Liver (tissue), 8 donors: ENCODE measurements at regions not wholly inside any gene's neighbourhood (a gene's known extent, or its start where the extent isn't known, plus 50 kb on each side); places are given as distances from the start of the nearest gene placed in this dataset.

Experiments
- DNase-seq: peaks from one replicate; pipeline ENCODE4 v3.0.0-alpha.2; 2017; ENCODE audit warnings: low spot score
- H3K27ac ChIP-seq, 2 donors: one replicate each; pipeline ENCODE4 v1.7.0; 2013; ENCODE audit warnings: inconsistent platforms in 2 of 2, low read length in 2 of 2, control low read depth in 1 of 2, low read depth in 1 of 2, mild to moderate bottlenecking in 1 of 2
- H3K27me3 ChIP-seq, 4 donors: one replicate each; pipeline versions ENCODE4 v1.6.1 to v1.7.0; 2013; ENCODE audit warnings: low read length in 3 of 4, inconsistent platforms in 1 of 4, mild to moderate bottlenecking in 1 of 4, moderate library complexity in 1 of 4; ENCODE audit not compliant: control insufficient read depth in 4 of 4, insufficient read depth in 4 of 4
- H3K36me3 ChIP-seq, 4 donors: one replicate each; pipeline versions ENCODE4 v1.6.1 to v1.7.0; 2013; ENCODE audit warnings: low read length in 3 of 4, mild to moderate bottlenecking in 3 of 4, low read depth in 1 of 4, moderate library complexity in 1 of 4; ENCODE audit not compliant: control insufficient read depth in 4 of 4, insufficient read depth in 3 of 4
- H3K4me1 ChIP-seq, 4 donors: one replicate each; pipeline versions ENCODE4 v1.6.1 to v1.7.0; 2013; ENCODE audit warnings: low read length in 3 of 4, mild to moderate bottlenecking in 3 of 4, moderate library complexity in 1 of 4; ENCODE audit not compliant: control insufficient read depth in 4 of 4, insufficient read depth in 4 of 4
- H3K4me3 ChIP-seq, 3 donors: one replicate each; pipeline versions ENCODE4 v1.6.1 to v1.7.0; 2013; ENCODE audit warnings: low read length in 3 of 3, control low read depth in 1 of 3, low read depth in 1 of 3, mild to moderate bottlenecking in 1 of 3
- H3K9ac ChIP-seq, 2 donors: one replicate each; pipeline ENCODE4 v1.7.0; 2013; ENCODE audit warnings: low read length in 2 of 2, mild to moderate bottlenecking in 2 of 2, moderate library complexity in 2 of 2, control low read depth in 1 of 2, low read depth in 1 of 2
- H3K9me3 ChIP-seq, 4 donors: one replicate each; pipeline versions ENCODE4 v1.6.1 to v1.7.0; 2013; ENCODE audit warnings: low read length in 3 of 4; ENCODE audit not compliant: control insufficient read depth in 4 of 4
- ATF3 ChIP-seq: IDR thresholded peaks from 2 replicates; pipeline ENCODE4 v1.6.1; 2016; ENCODE audit warnings: antibody characterized with exemption
- CTCF ChIP-seq: fragments of 150-350 bp; IDR thresholded peaks from 2 replicates; pipeline ENCODE4 v1.5.1; 2017; ENCODE audit warnings: improper control_type of control experiment, low read depth, low read length; ENCODE audit not compliant: missing input control
- EGR1 ChIP-seq, 2 donors: IDR thresholded peaks; 2 replicates each; pipeline ENCODE4 v1.6.1; 2016 to 2018; ENCODE audit warnings: antibody characterized with exemption in 2 of 2, low read depth in 2 of 2
- FOXA1 ChIP-seq: IDR thresholded peaks from 2 replicates; pipeline ENCODE4 v1.6.1; 2016; ENCODE audit warnings: antibody characterized with exemption
- FOXA2 ChIP-seq: IDR thresholded peaks from 2 replicates; pipeline ENCODE4 v1.6.1; 2016; ENCODE audit warnings: antibody characterized with exemption
- GABPA ChIP-seq, 2 donors: IDR thresholded peaks in 1 of 2; conservative IDR thresholded peaks in 1 of 2; 2 replicates each; pipeline ENCODE4 v1.6.1; 2016; ENCODE audit warnings: antibody characterized with exemption in 2 of 2, mild to moderate bottlenecking in 1 of 2, moderate library complexity in 1 of 2
- HNF4A ChIP-seq, 2 donors: conservative IDR thresholded peaks; 2 replicates each; pipeline ENCODE4 v1.6.1; 2016; ENCODE audit warnings: antibody characterized with exemption in 2 of 2, mild to moderate bottlenecking in 2 of 2
- HNF4G ChIP-seq: IDR thresholded peaks from 2 replicates; pipeline ENCODE4 v1.6.1; 2016; ENCODE audit warnings: antibody characterized with exemption
- JUND ChIP-seq, 2 donors: IDR thresholded peaks; 2 replicates each; pipeline ENCODE4 v1.6.1; 2016; ENCODE audit warnings: antibody characterized with exemption in 2 of 2
- MAX ChIP-seq: IDR thresholded peaks from 2 replicates; pipeline ENCODE4 v1.6.1; 2016; ENCODE audit warnings: antibody characterized with exemption
- NR2F2 ChIP-seq: IDR thresholded peaks from 2 replicates; pipeline ENCODE4 v1.6.1; 2016; ENCODE audit warnings: antibody characterized with exemption
- RAD21 ChIP-seq, 2 donors: IDR thresholded peaks; 2 replicates each; pipeline ENCODE4 v1.6.1; 2016; ENCODE audit warnings: antibody characterized with exemption in 2 of 2, mild to moderate bottlenecking in 2 of 2
- REST ChIP-seq: IDR thresholded peaks from 2 replicates; pipeline ENCODE4 v1.6.1; 2016; ENCODE audit warnings: antibody characterized with exemption, mild to moderate bottlenecking
- RXRA ChIP-seq, 2 donors: IDR thresholded peaks; 2 replicates each; pipeline ENCODE4 v1.6.1; 2017 to 2018; ENCODE audit warnings: antibody characterized with exemption in 2 of 2, mild to moderate bottlenecking in 1 of 2
- SP1 ChIP-seq: IDR thresholded peaks from 2 replicates; pipeline ENCODE4 v1.6.1; 2018; ENCODE audit warnings: antibody characterized with exemption, mild to moderate bottlenecking
- TAF1 ChIP-seq: conservative IDR thresholded peaks from 2 replicates; pipeline ENCODE4 v1.6.1; 2016; ENCODE audit warnings: antibody characterized with exemption, mild to moderate bottlenecking
- YY1 ChIP-seq: IDR thresholded peaks from 2 replicates; pipeline ENCODE4 v1.6.1; 2016; ENCODE audit warnings: antibody characterized with exemption, mild to moderate bottlenecking
- ZBTB33 ChIP-seq: IDR thresholded peaks from 2 replicates; pipeline ENCODE4 v1.6.1; 2016; ENCODE audit warnings: antibody characterized with exemption
- WGBS: extraction: QIAGEN DNeasy Blood & Tissue Kit; methylation state at CpG from one replicate; pipeline ENCODE4 v1.1.7; 2013; 5-methylcytosine and 5-hydroxymethylcytosine counted together
- donor health status: healthy.
- donor health status: healthy.
- donor health status: healthy.
- donor health status: healthy.
- donor health status: healthy.

- 62% methylated on average over 6 of the region's 6 CpGs for WGBS
- no peaks in the 10 kb centered on the region for H3K27me3 ChIP-seq
- no peaks in the 10 kb centered on the region for H3K9me3 ChIP-seq
- H3K4me1 ChIP-seq = no peaks in the 10 kb centered on the region
- H3K27ac ChIP-seq = no peak overlapping the region
- no peaks in the 10 kb centered on the region for H3K36me3 ChIP-seq
- H3K4me3 ChIP-seq = no peak overlapping the region
- TF ChIP-seq RAD21 (IDR thresholded peaks at IDR 0.05) (no peak), HNF4A (conservative IDR thresholded peaks at IDR 0.05) (no peak), REST (no peak), MAX (no peak), EGR1 (IDR thresholded peaks at IDR 0.05; ENCODE audit: low read depth in 2 of 2) (no peak), ZBTB33 (no peak), RXRA (IDR thresholded peaks at IDR 0.05) (no peak), HNF4G (no peak), ATF3 (no peak), JUND (IDR thresholded peaks at IDR 0.05) (no peak), SP1 (no peak), FOXA1 (no peak), CTCF (no peak), GABPA (IDR thresholded peaks at IDR 0.05 in 1 of 2, conservative IDR thresholded peaks at IDR 0.05 in 1 of 2) (no peak)
- no peak overlapping the region for H3K9ac ChIP-seq
- no peak for DNase-seq
Measured at GRCh38 chr12:107145397-107145796, 52.0 kb upstream of the CRY1 start.

- H3K36me3 ChIP-seq = no peaks in the 10 kb centered on the region
- H3K4me3 ChIP-seq = no peak overlapping the region
- no peak for DNase-seq
- TF ChIP-seq NR2F2 (no peak), SP1 (no peak), YY1 (no peak), FOXA2 (no peak), TAF1 (no peak), RAD21 (IDR thresholded peaks at IDR 0.05) (no peak), FOXA1 (no peak), EGR1 (IDR thresholded peaks at IDR 0.05; ENCODE audit: low read depth in 2 of 2) (no peak), GABPA (IDR thresholded peaks at IDR 0.05 in 1 of 2, conservative IDR thresholded peaks at IDR 0.05 in 1 of 2) (no peak), RXRA (IDR thresholded peaks at IDR 0.05) (no peak), REST (no peak)
- peaks cover 0 to 6% (median 0%) of the 10 kb centered on the region in 4 donors for H3K9me3 ChIP-seq
- no peak overlapping the region for H3K27ac ChIP-seq
- WGBS = 80% methylated on average over 2 of the region's 2 CpGs
- H3K27me3 ChIP-seq = no peaks in the 10 kb centered on the region
- no peaks in the 10 kb centered on the region for H3K4me1 ChIP-seq
- H3K9ac ChIP-seq = no peak overlapping the region
Measured at GRCh38 chr12:107148107-107148506, 54.8 kb upstream of the CRY1 start.
